Central memory CD8-positive, alpha-beta T cell (primary cell): ENCODE measurements at regions not wholly inside any gene's neighbourhood (a gene's known extent, or its start where the extent isn't known, plus 50 kb on each side); places are given as distances from the start of the nearest gene placed in this dataset.
"Not testable (repeated sequence)": the region's sequence is repeated elsewhere in the genome, so short reads cannot be mapped to it uniquely, and the experiment has no call there.

ENCODE experiments used
- ATAC-seq: fragments of 150-1000 bp; cut with Tn5 transposase; replicated peaks from 2 replicates; pipeline ENCODE4 v1.10.0; 2022; ENCODE audit warnings: mild to moderate bottlenecking, moderate FRiP score, moderate number of reproducible peaks; ENCODE audit not compliant: poor library complexity, severe bottlenecking; ENCODE audit errors: extremely low read depth
- DNase-seq, 2 donors: peaks; one replicate each; pipeline ENCODE4 v3.0.0; 2021; ENCODE audit warnings: low spot score in 2 of 2
- H3K27ac Mint-ChIP-seq: one replicate; pipeline ENCODE4 v1.8.0; 2022; ENCODE audit warnings: low read depth, mild to moderate bottlenecking, moderate library complexity, mixed read lengths
- H3K27me3 Mint-ChIP-seq: one replicate; pipeline ENCODE4 v1.8.0; 2022; ENCODE audit warnings: mixed read lengths
- H3K36me3 Mint-ChIP-seq: one replicate; pipeline ENCODE4 v1.8.0; 2022; ENCODE audit warnings: mild to moderate bottlenecking, moderate library complexity, mixed read lengths; ENCODE audit not compliant: insufficient read depth
- H3K4me1 Mint-ChIP-seq: one replicate; pipeline ENCODE4 v1.8.0; 2022; ENCODE audit warnings: mixed read lengths
- H3K4me3 Mint-ChIP-seq: one replicate; pipeline ENCODE4 v1.8.0; 2022; ENCODE audit warnings: mild to moderate bottlenecking, moderate library complexity, mixed read lengths
- H3K9me3 Mint-ChIP-seq: one replicate; pipeline ENCODE4 v1.8.0; 2022; ENCODE audit warnings: mixed read lengths

DNA sequence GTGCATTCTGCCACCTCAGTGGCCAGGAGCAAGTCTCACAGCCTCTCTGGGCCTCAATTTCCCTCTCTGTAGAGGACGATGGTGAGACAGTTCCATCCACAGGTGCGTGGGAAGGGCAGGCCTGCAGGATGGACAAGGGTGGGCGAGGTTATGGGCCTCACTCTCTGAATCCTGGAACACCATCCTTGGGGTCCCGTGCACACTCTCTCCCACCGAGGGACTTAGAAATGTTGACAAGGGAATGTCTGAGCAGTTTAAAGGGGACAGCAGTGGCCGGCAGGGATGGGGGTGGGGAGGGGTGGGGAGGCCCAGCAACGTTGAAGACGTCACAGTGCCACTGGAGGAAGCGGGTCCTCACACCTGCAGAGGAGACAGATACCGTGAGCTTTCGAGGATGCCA, 111.5 kb downstream of the FOXL3 start:
- Mint-ChIP-seq H3K27me3 (peaks cover 77% of the 10 kb centered on the region), H3K27ac (no peak overlapping the region), H3K9me3 (peaks cover 23% of the 10 kb centered on the region), H3K36me3 (no peaks in the 10 kb centered on the region), H3K4me1 (no peaks in the 10 kb centered on the region), H3K4me3 (no peak overlapping the region)
- DNase-seq (no peak), ATAC-seq (no peak)

DNA sequence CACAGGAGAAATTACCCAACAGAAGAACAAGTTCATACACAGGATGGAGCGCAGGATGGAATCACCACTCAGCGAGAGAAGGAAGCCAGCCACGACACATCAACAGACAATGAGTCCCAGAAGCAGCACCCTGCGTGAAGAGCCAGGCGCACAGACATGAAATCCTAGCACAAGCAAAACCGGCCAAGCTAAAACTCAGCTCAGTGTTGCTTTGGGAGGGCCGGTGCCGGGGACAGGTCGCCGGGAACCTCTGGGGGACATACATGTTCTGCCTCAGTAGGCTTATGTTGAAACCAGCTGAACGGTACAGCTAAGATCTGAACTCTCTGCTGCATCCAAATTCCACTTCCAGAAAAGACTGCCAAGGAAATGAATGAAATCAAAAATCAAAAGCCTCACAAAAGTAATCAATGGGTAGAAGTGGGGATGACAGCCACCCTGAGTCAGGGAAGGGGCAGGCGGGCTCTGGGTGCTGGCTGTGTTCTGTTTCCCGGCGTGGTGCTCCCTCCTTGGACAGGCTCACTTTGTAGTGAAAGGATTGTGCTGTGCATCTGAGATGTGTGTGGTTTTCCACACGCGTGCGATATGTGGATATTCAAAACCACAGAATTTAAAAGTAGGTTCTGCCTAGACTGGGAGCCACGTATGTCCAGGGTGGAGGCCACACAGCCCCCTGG, 114.7 kb downstream of the PDGFA start:
- Mint-ChIP-seq H3K27ac (no peak overlapping the region), H3K9me3 (no peaks in the 10 kb centered on the region), H3K36me3 (no peaks in the 10 kb centered on the region), H3K4me3 (no peak overlapping the region), H3K4me1 (no peaks in the 10 kb centered on the region), H3K27me3 (peaks cover 51% of the 10 kb centered on the region)
- DNase-seq (no peak), ATAC-seq (no peak)

DNA sequence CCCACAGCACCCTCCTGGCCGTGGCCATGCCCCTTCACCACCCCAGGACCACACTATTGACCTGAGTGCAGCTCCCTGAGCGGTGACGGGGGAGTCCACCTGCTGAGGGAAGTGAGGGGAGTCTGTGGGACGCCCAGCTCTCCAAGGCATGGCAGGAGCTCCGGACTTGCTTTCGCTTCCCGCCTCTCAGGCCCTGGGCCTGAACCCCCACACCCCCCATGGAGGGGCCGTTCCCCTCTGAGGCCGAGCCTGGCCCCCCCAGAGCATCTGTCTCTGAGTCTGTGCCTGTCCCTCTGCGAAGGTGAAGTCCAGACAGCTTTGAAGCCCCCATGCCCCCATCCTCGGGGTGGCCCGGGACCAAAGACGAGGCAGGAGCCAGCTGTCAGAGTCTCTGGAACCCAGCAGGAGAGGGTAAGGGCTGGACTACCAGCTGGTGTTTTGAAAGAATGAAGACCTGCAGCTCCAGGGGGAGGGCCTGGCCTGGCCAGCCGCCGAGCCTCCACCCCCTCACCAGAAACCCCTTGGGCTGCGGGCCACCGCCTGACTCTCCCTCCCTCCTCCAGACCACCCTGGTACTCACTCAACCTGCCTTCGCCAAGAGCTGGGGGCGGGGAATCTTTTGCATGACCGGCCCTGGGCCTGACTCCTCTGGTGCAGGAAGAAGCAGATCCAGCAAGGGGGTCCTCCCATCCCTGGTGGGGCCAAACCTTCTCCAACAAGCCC, 114.0 kb downstream of the PDGFA start:
- Mint-ChIP-seq H3K9me3 (no peaks in the 10 kb centered on the region), H3K36me3 (no peaks in the 10 kb centered on the region), H3K4me1 (no peaks in the 10 kb centered on the region), H3K4me3 (no peak overlapping the region), H3K27ac (no peak overlapping the region), H3K27me3 (peaks cover 44% of the 10 kb centered on the region)
- DNase-seq (no peak), ATAC-seq (no peak)

DNA sequence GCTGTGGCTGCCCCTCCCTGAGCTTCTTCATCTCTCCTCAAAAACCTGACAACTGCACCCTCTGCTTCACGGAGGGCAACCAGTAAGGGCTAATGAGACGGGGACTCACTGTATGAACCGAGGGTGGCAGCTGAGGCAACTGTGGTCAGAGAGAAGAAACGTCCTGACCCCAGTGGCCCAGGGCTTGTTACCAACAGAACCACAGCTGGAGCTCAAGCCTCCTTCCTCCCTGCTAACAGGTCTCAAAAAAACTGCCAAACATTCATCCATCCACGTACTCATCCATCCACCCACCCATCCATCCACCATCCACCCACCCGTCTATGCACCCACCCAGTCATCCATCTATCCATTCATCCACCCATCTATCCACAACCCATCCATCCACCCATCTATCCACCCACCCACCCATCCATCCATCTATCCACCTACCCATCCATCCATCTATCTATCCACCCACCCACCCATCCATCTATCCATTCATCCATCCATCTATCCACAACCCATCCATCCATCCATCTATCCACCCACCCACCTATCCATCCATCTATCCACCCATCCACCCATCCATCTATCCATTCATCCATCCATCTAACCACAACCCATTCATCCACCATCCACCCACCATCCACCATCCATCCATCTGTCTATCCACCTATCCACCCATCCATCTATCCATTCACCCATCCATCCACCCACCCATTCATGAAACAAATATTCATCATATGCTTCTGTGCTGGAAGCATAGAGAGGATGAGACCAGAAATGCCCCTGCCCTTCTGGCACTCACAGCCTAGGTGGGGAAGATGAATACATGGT, 111.7 kb downstream of the PDGFA start:
- Mint-ChIP-seq H3K27ac (no peak overlapping the region), H3K4me1 (no peaks in the 10 kb centered on the region), H3K9me3 (no peaks in the 10 kb centered on the region), H3K27me3 (peaks cover 29% of the 10 kb centered on the region), H3K4me3 (no peak overlapping the region), H3K36me3 (no peaks in the 10 kb centered on the region)
- DNase-seq: no peak
- no peak for ATAC-seq

DNA sequence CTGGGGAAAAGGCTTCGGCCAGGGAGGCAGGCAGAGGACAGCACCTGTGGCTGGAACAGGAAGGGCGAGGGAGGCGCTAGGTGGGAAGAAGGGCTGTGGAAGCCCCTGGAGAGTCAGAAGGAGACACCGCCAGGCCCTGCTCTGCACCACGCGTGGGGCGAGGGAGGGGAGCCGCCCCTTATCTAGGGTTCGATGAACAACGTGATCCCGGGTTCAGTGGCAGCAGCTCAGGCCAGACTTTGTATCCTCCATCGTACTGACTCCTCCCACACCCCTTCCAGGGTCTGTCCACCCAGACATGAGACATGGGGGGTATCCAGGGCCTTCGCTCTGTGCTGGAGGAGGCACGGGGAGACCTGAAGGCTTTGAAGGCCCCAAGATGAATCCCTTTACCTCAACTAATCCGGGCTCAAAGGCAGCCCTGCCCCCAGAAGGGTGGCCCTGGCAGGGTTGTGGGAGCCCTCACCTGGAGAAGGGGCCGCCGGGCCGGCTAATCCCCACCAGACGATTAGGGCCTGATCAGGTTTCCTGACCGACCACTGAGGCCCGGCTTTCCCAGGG, 110.8 kb downstream of the PDGFA start:
- H3K9me3 Mint-ChIP-seq: no peaks in the 10 kb centered on the region
- no peaks in the 10 kb centered on the region for H3K4me1 Mint-ChIP-seq
- ATAC-seq: no peak
- no peak overlapping the region for H3K27ac Mint-ChIP-seq
- H3K4me3 Mint-ChIP-seq: no peak overlapping the region
- peaks cover 27% of the 10 kb centered on the region for H3K27me3 Mint-ChIP-seq
- DNase-seq: no peak
- no peaks in the 10 kb centered on the region for H3K36me3 Mint-ChIP-seq

DNA sequence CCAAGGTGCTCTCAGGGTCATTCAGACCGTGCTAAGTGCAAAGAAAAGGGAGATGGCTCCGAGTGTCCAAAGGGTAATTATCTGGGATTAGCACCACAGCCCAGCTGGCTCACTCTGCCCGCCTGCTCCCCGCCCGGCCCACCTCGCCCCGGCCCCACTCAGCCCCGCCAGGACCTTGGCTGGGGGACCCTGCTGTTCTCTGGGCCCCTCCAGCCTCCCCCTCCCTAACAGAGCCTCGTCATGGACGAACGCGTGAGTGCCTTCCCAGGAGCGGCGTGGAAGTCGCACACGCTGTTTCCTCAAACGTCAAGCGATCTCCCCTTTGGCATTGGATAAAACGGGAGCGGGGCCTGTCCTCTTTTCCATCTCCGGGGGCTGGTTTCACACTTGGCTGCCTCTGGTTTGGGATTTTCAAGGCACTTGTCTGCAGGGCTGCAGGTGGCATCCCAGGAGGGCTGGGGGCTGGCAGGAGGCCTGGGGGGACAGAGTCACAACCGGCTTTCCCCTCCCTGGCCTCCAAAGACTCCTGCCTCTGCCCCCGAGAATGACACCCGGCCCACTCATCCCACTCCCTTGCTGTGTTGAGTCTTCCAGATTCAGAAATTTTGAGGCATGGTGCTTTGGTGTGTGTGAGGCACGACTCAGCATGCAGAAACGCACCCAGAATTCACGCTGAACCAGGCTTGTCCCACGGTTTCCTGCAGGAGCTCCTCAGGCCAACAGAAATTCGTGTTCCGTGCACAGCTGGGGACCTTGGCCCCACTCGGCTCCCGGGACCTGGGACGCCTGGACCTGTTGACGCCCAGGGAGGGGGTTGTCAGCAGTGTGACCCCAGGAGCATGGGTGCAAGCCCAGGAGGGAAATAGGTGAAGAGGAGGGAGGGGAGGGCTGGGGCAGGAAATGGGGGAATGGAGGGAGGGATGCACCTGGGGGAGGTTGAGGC, 110.0 kb downstream of the PDGFA start:
- Mint-ChIP-seq H3K4me1 (no peaks in the 10 kb centered on the region), H3K36me3 (no peaks in the 10 kb centered on the region), H3K27me3 (peaks cover 21% of the 10 kb centered on the region), H3K4me3 (no peak overlapping the region), H3K27ac (no peak overlapping the region), H3K9me3 (no peaks in the 10 kb centered on the region)
- ATAC-seq (no peak), DNase-seq (no peak)

DNA sequence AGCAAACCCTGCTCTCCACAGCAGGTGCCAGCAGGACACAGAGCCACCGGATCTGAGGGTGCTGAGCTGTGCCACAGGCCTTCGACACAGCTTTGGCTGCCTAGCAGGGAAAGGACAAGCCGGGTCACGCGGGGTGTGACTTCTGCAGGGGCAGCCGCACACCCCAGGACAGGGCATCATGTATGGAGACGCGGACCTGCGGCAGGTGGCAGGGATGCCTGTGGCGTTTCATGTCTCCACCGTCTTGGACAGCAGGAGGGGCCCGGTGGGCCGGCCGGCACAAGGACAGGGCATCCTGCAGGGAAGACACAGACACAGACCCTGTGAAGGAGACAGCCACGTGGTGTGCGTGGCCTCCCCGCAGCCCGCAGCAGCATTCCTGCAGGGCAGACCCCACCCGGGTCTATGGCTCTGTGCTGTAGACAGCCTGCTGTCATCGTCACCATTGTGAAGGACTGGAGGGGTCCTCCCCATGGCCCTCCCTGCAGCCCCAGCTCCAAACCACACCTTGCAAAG, 109.2 kb downstream of the PDGFA start:
- Mint-ChIP-seq H3K4me1 (no peaks in the 10 kb centered on the region), H3K27ac (no peak overlapping the region)

DNA sequence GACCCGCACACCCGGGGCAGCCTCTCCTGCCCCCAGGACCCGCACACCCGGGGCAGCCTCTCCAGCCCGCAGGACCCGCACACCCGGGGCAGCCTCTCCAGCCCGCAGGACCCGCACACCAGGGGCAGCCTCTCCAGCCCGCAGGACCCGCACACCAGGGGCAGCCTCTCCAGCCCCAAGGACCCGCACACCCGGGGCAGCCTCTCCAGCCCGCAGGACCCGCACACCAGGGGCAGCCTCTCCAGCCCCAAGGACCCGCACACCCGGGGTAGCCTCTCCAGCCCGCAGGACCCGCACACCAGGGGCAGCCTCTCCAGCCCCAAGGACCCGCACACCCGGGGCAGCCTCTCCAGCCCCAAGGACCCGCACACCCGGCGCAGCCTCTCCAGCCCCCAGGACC, 108.5 kb downstream of the PDGFA start:
- H3K4me1 Mint-ChIP-seq, ATAC-seq, H3K9me3 Mint-ChIP-seq, H3K36me3 Mint-ChIP-seq, DNase-seq, H3K4me3 Mint-ChIP-seq, H3K27ac Mint-ChIP-seq: not testable (repeated sequence)
- peaks cover 13% of the 10 kb centered on the region for H3K27me3 Mint-ChIP-seq

More for the DNA sequence above, 109.2 kb downstream of the PDGFA start:
- DNase-seq (no peak), ATAC-seq (no peak)
- no peaks in the 10 kb centered on the region for H3K9me3 Mint-ChIP-seq
- peaks cover 17% of the 10 kb centered on the region for H3K27me3 Mint-ChIP-seq
- H3K4me3 Mint-ChIP-seq: no peak overlapping the region
- H3K36me3 Mint-ChIP-seq: no peaks in the 10 kb centered on the region

DNA sequence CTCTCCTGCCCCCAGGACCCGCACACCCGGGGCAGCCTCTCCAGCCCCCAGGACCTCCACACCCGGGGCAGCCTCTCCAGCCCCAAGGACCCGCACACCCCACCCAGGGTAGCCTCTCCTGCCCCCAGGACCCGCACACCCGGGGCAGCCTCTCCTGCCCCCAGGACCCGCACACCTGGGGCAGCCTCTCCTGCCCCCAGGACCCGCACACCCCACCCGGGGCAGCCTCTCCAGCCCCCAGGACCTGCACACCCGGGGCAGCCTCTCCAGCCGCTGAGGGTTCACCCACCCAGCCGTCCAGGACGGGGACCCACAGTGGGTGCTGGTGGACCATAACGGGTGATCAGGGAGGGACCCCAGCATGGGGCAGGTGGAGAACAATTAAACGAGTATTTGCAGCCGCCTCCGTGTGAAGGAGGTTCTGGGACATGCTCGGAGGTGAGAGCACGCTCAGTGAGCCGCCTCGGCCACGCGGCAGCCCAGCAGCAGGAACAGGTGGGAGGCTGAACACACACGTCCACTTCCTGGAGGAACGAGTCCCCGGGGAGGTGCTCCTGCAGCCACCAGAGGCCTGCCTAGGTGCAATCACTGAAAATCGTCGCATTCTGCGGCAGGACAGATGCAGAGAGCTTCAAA, 107.9 kb downstream of the PDGFA start:
- DNase-seq (no peak), ATAC-seq (no peak)
- Mint-ChIP-seq H3K4me3 (no peak overlapping the region), H3K36me3 (peaks cover 2% of the 10 kb centered on the region), H3K27ac (no peak overlapping the region), H3K9me3 (no peaks in the 10 kb centered on the region), H3K27me3 (peaks cover 6% of the 10 kb centered on the region), H3K4me1 (no peaks in the 10 kb centered on the region)

DNA sequence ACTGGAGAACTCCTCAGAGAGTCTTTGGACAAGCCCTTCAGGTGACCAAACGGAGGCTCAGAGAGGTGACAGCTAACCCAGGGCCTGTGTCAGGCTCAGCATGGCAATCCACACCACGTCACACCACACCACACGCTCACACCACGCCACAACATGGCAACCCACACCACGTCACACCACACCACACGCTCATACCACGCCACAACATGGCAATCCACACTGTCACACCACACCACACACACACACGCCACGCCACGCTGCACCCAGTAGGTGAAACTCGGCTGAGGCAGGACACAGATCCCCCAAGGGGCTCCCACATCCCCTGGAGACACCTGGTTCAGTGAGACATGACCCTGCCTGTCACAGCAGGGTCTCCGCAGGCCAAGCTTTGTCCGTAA, 107.3 kb downstream of the PDGFA start:
- no peaks in the 10 kb centered on the region for H3K4me1 Mint-ChIP-seq
- no peak for ATAC-seq
- no peak overlapping the region for H3K4me3 Mint-ChIP-seq

DNA sequence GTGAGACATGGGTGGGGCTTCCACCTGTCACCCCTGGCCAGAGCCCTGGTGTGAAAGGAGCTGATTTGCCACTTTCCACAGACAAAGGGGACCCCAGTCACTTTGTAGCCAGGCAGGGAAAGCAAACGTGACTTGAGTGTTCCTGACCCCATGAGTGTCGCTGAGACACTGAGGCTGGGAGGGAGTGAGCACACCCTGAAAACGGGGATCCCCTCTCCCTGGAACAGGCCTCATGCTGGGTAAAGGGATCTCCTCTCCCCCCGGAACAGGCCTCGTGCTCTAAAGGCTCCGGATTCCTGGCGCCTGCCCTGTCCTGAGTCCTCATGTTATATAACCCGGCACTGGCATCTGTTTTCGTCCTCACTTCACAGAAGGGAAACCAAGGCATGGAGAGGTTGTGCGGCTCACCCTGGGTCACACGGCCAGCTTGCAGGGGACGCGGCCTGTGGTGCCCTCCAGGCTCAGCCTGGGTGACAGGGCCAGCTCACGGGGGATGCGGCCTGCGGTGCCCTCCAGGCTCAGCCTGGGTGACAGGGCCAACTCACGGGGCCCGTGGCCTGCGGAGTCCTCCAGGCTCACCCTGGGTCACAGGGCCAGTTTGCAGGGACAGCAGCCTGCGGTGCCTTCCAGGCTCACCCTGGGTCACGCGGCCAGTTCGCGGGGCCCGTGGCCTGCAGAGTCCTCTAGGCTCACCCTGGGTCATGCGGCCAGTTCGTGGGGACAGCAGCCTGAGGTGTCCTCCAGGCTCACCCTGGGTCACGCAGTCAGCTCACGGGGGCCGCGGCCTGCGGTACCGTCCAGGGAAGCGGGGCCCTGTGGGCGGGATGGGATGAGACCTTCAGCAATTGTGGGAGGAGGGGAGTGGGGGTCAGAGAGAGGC, 104.7 kb downstream of the PDGFA start:
- H3K27ac Mint-ChIP-seq: no peak overlapping the region
- DNase-seq (no peak), ATAC-seq (no peak)
- peaks cover 5% of the 10 kb centered on the region for H3K9me3 Mint-ChIP-seq
- peaks cover 2% of the 10 kb centered on the region for H3K36me3 Mint-ChIP-seq
- no peaks in the 10 kb centered on the region for H3K27me3 Mint-ChIP-seq
- no peaks in the 10 kb centered on the region for H3K4me1 Mint-ChIP-seq
- H3K4me3 Mint-ChIP-seq: no peak overlapping the region

More for the DNA sequence above, 107.3 kb downstream of the PDGFA start:
- H3K27ac Mint-ChIP-seq: no peak overlapping the region
- H3K9me3 Mint-ChIP-seq: no peaks in the 10 kb centered on the region
- H3K36me3 Mint-ChIP-seq: peaks cover 2% of the 10 kb centered on the region
- DNase-seq: no peak
- peaks cover under 1% of the 10 kb centered on the region for H3K27me3 Mint-ChIP-seq
